AG04450 (cell line): ENCODE measurements at regions not wholly inside any gene's neighbourhood (a gene's known extent, or its start where the extent isn't known, plus 50 kb on each side); places are given as distances from the start of the nearest gene placed in this dataset.

Experiments used
- CTCF ChIA-PET: fragments of 300-600, 350-600 bp; formaldehyde crosslinking; extraction: SDS; loops from one replicate; lab custom pipeline; 2022; ENCODE audit warnings: antibody characterized with exemption, inconsistent platforms; lab: Charles Lee
- POLR2A ChIA-PET: fragments of 350-600 bp; formaldehyde crosslinking; extraction: SDS; loops from one replicate; lab custom pipeline; 2021; ENCODE audit warnings: antibody characterized with exemption, inconsistent platforms; lab: Yijun Ruan, JAX
- DNase-seq: peaks from one replicate; pipeline ENCODE4 v3.0.0-alpha.2; 2011; ENCODE audit warnings: low read depth, low spot score
- H3K27ac ChIP-seq: one replicate; pipeline ENCODE4 v1.5.1; 2012; ENCODE audit warnings: low read depth, low read length, control low read depth
- H3K27me3 ChIP-seq: one replicate; pipeline ENCODE4 v1.6.0; 2012; ENCODE audit warnings: low read length; ENCODE audit not compliant: control insufficient read depth, insufficient read depth
- H3K4me3 ChIP-seq: 2 replicates; pipeline ENCODE4 v1.5.1; 2011; ENCODE audit warnings: mild to moderate bottlenecking, low read depth, low read length, control low read depth
- H3K9me3 ChIP-seq: 2 replicates; pipeline ENCODE4 v1.5.1; 2012; ENCODE audit warnings: low read length; ENCODE audit not compliant: control insufficient read depth, insufficient read depth
- CTCF ChIP-seq: IDR thresholded peaks from 2 replicates; pipeline ENCODE4 v1.5.1; 2011; ENCODE audit warnings: low read depth, low read length, control low read depth, inconsistent platforms

- ChIA-PET CTCF (no interaction called here), POLR2A (no interaction called here)
- no peak overlapping the region for H3K27ac ChIP-seq
- H3K9me3 ChIP-seq = no peaks in the 10 kb centered on the region
- H3K27me3 ChIP-seq = no peaks in the 10 kb centered on the region
- no peak for DNase-seq
- H3K4me3 ChIP-seq = no peak overlapping the region
- no peak for TF ChIP-seq CTCF
Observed at GRCh38 chr6:149228311-149228955, 89.1 kb upstream of the TAB2 start.

- ChIA-PET POLR2A (no interaction called here), CTCF (no interaction called here)
- no peaks in the 10 kb centered on the region for H3K9me3 ChIP-seq
- H3K27ac ChIP-seq = no peak overlapping the region
- no peak overlapping the region for H3K4me3 ChIP-seq
- no peak for DNase-seq
- H3K27me3 ChIP-seq = no peaks in the 10 kb centered on the region
- no peak for TF ChIP-seq CTCF
Observed at GRCh38 chr6:149229096-149229495, 88.4 kb upstream of the TAB2 start.

GRCh38 chr6:149230712-149231460, 86.6 kb upstream of the TAB2 start:
- no peak for DNase-seq
- H3K9me3 ChIP-seq = no peaks in the 10 kb centered on the region
- ChIA-PET CTCF (interaction anchor here (0.6 kb wide), 1 partner anchor 278 kb away, joined by 3 read pairs; no protein-coding TSS in a partner anchor), POLR2A (no interaction called here)
- H3K27ac ChIP-seq = no peak overlapping the region
- H3K4me3 ChIP-seq = no peak overlapping the region
- no peaks in the 10 kb centered on the region for H3K27me3 ChIP-seq
- TF ChIP-seq CTCF = no peak

GRCh38 chr6:149231778-149232177, 85.7 kb upstream of the TAB2 start:
- ChIA-PET POLR2A (no interaction called here), CTCF (no interaction called here)
- Histone ChIP-seq H3K27ac (peak overlapping the region; percentile 65), H3K27me3 (no peaks in the 10 kb centered on the region), H3K4me3 (no peak overlapping the region), H3K9me3 (no peaks in the 10 kb centered on the region)
- no peak for DNase-seq
- no peak for TF ChIP-seq CTCF

GRCh38 chr6:149233056-149233715, 84.3 kb upstream of the TAB2 start:
- H3K27me3 ChIP-seq = no peaks in the 10 kb centered on the region
- no peak for TF ChIP-seq CTCF
- peak overlapping the region; percentile 82 for H3K27ac ChIP-seq
- peak; percentile 56 for DNase-seq
- CTCF ChIA-PET = no interaction called here
- H3K4me3 ChIP-seq = no peak overlapping the region
- POLR2A ChIA-PET = no interaction called here
- H3K9me3 ChIP-seq = peaks cover 7% of the 10 kb centered on the region
